ENCODE measurements at regions not wholly inside any gene's neighbourhood (a gene's known extent, or its start where the extent isn't known, plus 50 kb on each side); places are given as distances from the start of the nearest gene placed in this dataset.

DNA sequence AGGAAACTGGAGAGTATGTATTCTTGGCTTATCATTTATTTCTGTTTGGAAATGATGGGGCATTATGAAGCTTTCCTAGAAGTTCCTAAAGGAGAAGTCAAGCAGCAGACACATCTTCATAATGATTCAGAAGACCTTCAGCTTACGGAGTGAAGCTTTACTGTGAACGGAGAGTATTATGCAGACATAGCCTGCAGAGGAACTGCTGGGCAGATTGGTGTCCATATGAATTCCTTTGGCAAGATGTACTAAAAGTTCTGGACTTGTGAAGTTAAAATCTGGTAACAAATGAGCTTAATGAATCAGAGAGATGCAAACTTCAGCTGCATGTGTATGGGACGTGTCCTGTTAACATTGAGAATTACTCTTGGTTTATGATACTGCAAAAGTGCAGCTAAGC, 60.1 kb downstream of the NABP1 start:
- no peak overlapping the region for H3K4me3 ChIP-seq (replicated peaks in 1 of 2; ENCODE audit: low read depth in 2 of 2, low read length in 2 of 2)
- TF ChIP-seq, protein P1, sequence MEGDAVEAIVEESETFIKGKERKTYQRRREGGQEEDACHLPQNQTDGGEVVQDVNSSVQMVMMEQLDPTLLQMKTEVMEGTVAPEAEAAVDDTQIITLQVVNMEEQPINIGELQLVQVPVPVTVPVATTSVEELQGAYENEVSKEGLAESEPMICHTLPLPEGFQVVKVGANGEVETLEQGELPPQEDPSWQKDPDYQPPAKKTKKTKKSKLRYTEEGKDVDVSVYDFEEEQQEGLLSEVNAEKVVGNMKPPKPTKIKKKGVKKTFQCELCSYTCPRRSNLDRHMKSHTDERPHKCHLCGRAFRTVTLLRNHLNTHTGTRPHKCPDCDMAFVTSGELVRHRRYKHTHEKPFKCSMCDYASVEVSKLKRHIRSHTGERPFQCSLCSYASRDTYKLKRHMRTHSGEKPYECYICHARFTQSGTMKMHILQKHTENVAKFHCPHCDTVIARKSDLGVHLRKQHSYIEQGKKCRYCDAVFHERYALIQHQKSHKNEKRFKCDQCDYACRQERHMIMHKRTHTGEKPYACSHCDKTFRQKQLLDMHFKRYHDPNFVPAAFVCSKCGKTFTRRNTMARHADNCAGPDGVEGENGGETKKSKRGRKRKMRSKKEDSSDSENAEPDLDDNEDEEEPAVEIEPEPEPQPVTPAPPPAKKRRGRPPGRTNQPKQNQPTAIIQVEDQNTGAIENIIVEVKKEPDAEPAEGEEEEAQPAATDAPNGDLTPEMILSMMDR (IDR thresholded peaks at IDR 0.05; ENCODE audit: low read depth, low read length): no peak
- DNase-seq (ENCODE audit: low read depth in 2 of 2): no peak

DNA sequence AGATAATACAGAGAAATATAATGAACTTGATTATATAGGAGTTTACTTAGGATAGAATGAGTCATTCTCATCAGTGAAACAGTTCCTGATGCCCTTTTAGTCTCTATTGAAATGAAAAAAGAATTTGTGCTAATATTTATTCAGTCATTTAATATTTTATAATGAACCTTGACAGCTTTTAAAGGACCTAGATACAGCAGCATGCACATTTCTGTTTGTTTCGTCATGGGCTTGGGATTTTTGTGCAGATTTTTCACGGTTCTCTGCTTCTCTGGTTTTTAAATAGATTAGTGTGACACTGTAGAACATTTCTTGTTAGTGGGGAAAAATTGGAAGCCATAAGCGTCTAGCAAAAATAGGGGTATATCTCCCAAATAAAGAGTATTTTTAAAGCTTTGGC, 60.7 kb downstream of the NABP1 start:
- TF ChIP-seq, protein P1 (IDR thresholded peaks at IDR 0.05; ENCODE audit: low read depth, low read length): no peak
- no peak for DNase-seq (ENCODE audit: low read depth in 2 of 2)
- no peak overlapping the region for H3K4me3 ChIP-seq (replicated peaks in 1 of 2; ENCODE audit: low read depth in 2 of 2, low read length in 2 of 2)

DNA sequence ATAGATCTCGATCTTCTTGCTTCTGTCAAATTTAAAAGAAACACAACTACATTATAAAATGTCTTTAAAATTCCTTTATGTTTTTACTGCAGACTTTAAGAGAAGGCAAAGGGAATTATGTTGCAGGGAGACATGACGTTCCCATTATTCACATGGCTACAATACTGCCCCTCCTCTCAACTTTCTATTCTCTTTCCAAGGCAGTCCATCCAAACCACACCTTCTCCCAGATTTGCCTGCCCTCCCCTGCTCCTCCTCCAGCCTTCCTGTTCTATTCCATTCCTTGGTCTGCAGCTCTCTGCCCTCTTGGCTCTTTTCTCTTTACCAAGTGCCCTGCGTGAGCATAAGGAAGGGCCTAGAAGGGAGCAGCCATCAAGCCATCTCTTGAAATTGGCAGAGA, 61.3 kb downstream of the NABP1 start:
- DNase-seq (ENCODE audit: low read depth in 2 of 2): no peak
- no peak overlapping the region for H3K4me3 ChIP-seq (replicated peaks in 1 of 2; ENCODE audit: low read depth in 2 of 2, low read length in 2 of 2)
- TF ChIP-seq, protein P1 (IDR thresholded peaks at IDR 0.05; ENCODE audit: low read depth, low read length): no peak

DNA sequence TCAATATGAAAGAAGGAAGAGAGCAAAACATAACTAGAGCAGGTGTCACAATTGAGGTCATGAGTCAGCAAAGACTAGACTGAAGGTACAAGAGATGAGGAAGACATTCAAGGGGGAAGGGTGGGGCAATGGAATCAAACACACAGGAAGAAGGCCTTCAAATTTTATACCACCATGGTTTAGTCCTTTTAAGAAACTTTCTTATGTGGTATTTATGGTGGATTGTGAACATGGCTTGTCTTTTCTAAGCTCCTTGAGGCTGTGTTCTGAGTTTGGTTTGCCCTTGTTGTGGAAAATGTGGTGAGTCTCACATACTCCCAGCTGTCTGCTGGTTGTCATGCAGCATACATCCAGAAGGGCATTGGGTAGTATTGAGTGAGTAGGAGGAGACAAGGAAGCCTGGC, 62.1 kb downstream of the NABP1 start:
- TF ChIP-seq, protein P1 (IDR thresholded peaks at IDR 0.05; ENCODE audit: low read depth, low read length): no peak
- DNase-seq (ENCODE audit: low read depth in 2 of 2): peak in 1 of 2 donors; percentile 6
- no peak overlapping the region for H3K4me3 ChIP-seq (replicated peaks in 1 of 2; ENCODE audit: low read depth in 2 of 2, low read length in 2 of 2)

DNA sequence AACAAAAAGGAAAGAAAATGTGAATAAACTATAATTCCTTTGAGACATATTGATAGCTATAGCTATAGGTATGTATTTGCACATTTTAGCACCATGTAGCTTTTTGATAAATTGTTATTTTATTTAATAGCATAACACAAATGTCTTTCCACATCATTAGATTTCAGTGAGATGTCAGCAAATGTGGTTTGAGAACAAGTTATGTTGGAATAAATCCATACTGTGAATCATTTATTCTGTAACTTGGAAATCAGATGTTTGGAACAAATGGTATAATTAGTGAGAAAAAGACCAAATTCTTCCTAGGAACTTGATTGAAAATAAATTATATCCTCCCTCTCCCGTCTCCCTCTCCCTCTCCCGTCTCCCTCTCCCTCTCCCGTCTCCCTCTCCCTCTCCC, 62.8 kb downstream of the NABP1 start:
- DNase-seq (ENCODE audit: low read depth in 2 of 2): no peak
- no peak overlapping the region for H3K4me3 ChIP-seq (replicated peaks in 1 of 2; ENCODE audit: low read depth in 2 of 2, low read length in 2 of 2)
- TF ChIP-seq, protein P1 (IDR thresholded peaks at IDR 0.05; ENCODE audit: low read depth, low read length): no peak

DNA sequence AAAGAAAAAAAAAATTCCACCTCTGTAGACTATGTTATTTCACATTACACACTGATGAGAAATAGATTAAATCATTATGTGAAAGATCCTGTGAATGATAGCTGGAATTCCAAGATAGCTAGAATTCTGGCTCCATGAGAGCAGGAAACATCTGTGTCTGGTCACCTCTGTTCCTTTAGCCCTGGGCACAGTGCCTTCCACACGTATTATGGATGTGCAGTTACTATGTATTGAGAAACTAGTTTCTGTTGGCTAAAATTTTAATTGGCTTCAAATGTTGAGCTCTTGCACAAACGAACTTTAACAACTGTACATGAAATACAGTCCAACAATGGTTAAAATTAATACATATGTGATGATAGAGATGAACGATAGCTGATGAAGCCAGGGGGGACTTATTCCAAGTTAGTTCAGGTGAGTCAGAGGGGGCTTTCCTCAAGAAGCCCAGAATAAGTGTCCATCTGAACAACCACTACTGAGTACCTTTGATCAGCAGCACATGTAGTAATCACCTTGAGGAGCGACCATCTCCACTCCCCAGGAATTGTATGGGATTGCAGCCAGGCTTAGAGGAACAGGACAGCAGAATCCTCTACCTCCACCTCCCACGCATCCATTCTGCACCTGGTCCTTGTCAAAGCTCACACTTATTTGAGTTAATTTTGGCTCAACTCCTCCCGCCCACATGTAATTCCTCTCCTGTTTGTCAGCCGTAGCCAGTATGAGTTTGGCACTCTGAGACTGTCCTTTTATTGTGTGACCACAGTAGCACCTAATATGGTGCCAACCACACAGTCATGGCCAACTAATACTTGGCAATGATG, 68.6 kb downstream of the NABP1 start:
- TF ChIP-seq, protein P1 (IDR thresholded peaks at IDR 0.05; ENCODE audit: low read depth, low read length): no peak
- DNase-seq (ENCODE audit: low read depth in 2 of 2): no peak
- no peak overlapping the region for H3K4me3 ChIP-seq (replicated peaks in 1 of 2; ENCODE audit: low read depth in 2 of 2, low read length in 2 of 2)

DNA sequence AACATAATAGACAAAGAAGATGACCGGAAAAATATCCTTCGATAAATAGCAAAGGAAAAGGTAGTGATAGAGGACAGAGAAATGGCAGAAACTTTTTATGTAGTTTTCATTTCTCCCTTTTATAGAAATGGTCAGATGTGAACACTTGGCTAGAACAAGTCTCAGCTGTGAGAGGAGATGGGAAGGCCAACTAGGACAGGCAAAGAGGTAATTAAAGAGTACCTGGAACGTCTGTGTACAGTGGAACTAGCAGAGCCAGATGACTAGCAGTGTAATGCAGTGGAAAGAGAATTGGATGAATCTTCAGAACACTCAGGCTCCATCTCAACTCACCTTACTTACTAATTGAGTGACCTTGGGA, 69.2 kb downstream of the NABP1 start:
- no peak for DNase-seq (ENCODE audit: low read depth in 2 of 2)
- TF ChIP-seq, protein P1 (IDR thresholded peaks at IDR 0.05; ENCODE audit: low read depth, low read length): no peak

More for the DNA sequence above, 69.2 kb downstream of the NABP1 start:
- H3K4me3 ChIP-seq (replicated peaks in 1 of 2; ENCODE audit: low read depth in 2 of 2, low read length in 2 of 2): no peak overlapping the region

All from cardiac fibroblast (primary cell).